Keratinocyte (primary cell): ENCODE measurements at regions not wholly inside any gene's neighbourhood (a gene's known extent, or its start where the extent isn't known, plus 50 kb on each side); places are given as distances from the start of the nearest gene placed in this dataset.

ENCODE experiments used
- DNase-seq: peaks from one replicate; pipeline ENCODE4 v3.0.0-alpha.2; 2011; ENCODE audit warnings: low read depth, missing footprints, low spot score
- FAIRE-seq: peaks from 2 replicates; lab custom pipeline; 2011; peaks lifted over from hg19 to GRCh38; lab: Jason Lieb, UNC
- H2AFZ ChIP-seq: 2 replicates; pipeline ENCODE4 v1.6.0; 2012; ENCODE audit warnings: low read length, control low read depth, inconsistent platforms; ENCODE audit not compliant: control insufficient read depth
- H3K27ac ChIP-seq: 2 replicates; pipeline ENCODE4 v1.5.1; 2011; ENCODE audit warnings: low read length; ENCODE audit not compliant: control insufficient read depth, insufficient read depth
- H3K27me3 ChIP-seq: 3 replicates; pipeline ENCODE4 v1.6.0; 2011; ENCODE audit warnings: low read length; ENCODE audit not compliant: control insufficient read depth, insufficient read depth; ENCODE audit errors: extremely low read depth
- H3K36me3 ChIP-seq, 2 experiments: 2 replicates in 1 of 2; 3 replicates in 1 of 2; pipeline ENCODE4 v1.5.1; 2011; ENCODE audit warnings: low read length in 2 of 2, mild to moderate bottlenecking in 1 of 2; ENCODE audit not compliant: control insufficient read depth in 2 of 2, insufficient read depth in 2 of 2; ENCODE audit errors: extremely low read depth in 1 of 2
- H3K4me1 ChIP-seq: 3 replicates; pipeline ENCODE4 v1.5.1; 2011; ENCODE audit warnings: low read length; ENCODE audit not compliant: control insufficient read depth, insufficient read depth; ENCODE audit errors: extremely low read depth
- H3K4me2 ChIP-seq: 3 replicates; pipeline ENCODE4 v1.6.0; 2011; ENCODE audit warnings: low read depth, low read length; ENCODE audit not compliant: control insufficient read depth, insufficient read depth; ENCODE audit errors: extremely low read depth
- H3K4me3 ChIP-seq, 3 experiments: fragments of 200-600 bp in 1 of 3; sonication (generic) in 1 of 3; 2 replicates in 2 of 3; 3 replicates in 1 of 3; pipeline ENCODE4 v1.5.1; 2011 to 2016; ENCODE audit warnings: low read length in 3 of 3, mild to moderate bottlenecking in 3 of 3, control low read depth in 2 of 3, inconsistent platforms in 1 of 3, low read depth in 1 of 3, mixed read lengths in 1 of 3, mixed run types in 1 of 3, moderate library complexity in 1 of 3; ENCODE audit not compliant: control insufficient read depth in 2 of 3, insufficient read depth in 2 of 3; ENCODE audit errors: extremely low read depth in 1 of 3
- H3K79me2 ChIP-seq: 2 replicates; pipeline ENCODE4 v1.6.0; 2012; ENCODE audit warnings: low read length; ENCODE audit not compliant: control insufficient read depth, insufficient read depth
- H3K9ac ChIP-seq: 3 replicates; pipeline ENCODE4 v1.6.0; 2011; ENCODE audit warnings: low read length; ENCODE audit not compliant: control insufficient read depth, insufficient read depth; ENCODE audit errors: extremely low read depth
- H3K9me1 ChIP-seq: 3 replicates; pipeline ENCODE4 v1.6.0; 2011; ENCODE audit warnings: low read length; ENCODE audit not compliant: control insufficient read depth, insufficient read depth; ENCODE audit errors: extremely low read depth
- H3K9me3 ChIP-seq: 2 replicates; pipeline ENCODE4 v1.5.1; 2012; ENCODE audit warnings: low read depth, low read length; ENCODE audit not compliant: control insufficient read depth
- H4K20me1 ChIP-seq: 3 replicates; pipeline ENCODE4 v1.6.0; 2011; ENCODE audit warnings: low read length; ENCODE audit not compliant: control insufficient read depth, insufficient read depth; ENCODE audit errors: extremely low read depth
- CTCF ChIP-seq, 3 experiments: IDR thresholded peaks in 1 of 3; conservative IDR thresholded peaks in 1 of 3; optimal IDR thresholded peaks in 1 of 3; 2 replicates in 2 of 3; 3 replicates in 1 of 3; pipeline versions ENCODE3 to v1.5.1; 2011; ENCODE audit warnings: low read length in 3 of 3, mild to moderate bottlenecking in 3 of 3, moderate library complexity in 2 of 3, control low read depth in 1 of 3, inconsistent platforms in 1 of 3; ENCODE audit not compliant: insufficient read depth in 2 of 3; ENCODE audit errors: extremely low read depth in 1 of 3
- EZH2 ChIP-seq: IDR thresholded peaks from one replicate; pipeline ENCODE4 v1.6.1; 2012; ENCODE audit warnings: inconsistent platforms, mild to moderate bottlenecking, low read length, moderate library complexity
- dilution Hi-C: fragments of 300-500 bp; cut with MboI; formaldehyde crosslinking; loops from one replicate; pipeline ENCODE4 v1.7.0; 2020; ENCODE audit warnings: low sequenced_read_pairs; ENCODE audit not compliant: extremely low pct_ligation_motif_present

DNA sequence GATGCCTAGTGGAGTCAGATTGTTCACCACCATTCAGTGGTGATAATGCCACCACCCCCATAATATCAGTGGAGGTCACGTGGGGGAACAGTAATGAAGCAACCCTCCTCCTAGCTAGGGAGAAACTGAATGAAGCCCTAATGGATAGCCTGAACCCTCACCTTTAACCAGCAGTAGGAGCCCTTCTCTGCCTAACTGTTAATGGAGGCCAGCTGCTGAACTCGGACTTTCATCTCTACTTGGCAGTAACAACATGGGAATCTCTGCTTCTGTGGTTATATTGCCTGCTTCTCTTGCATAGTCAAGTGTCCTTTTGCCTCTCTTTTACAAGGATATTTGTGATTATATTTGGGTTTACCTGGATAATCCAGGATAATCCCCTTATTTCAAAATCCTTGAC is 1097.9 kb downstream of the REEP3 start:
- no peak overlapping the region for H2AFZ ChIP-seq
- no peaks in the 10 kb centered on the region for H3K9me1 ChIP-seq
- dilution Hi-C loops = no loop called here
- no peaks in the 10 kb centered on the region for H3K79me2 ChIP-seq
- no peaks in the 10 kb centered on the region for H3K27me3 ChIP-seq
- FAIRE-seq (no peak), DNase-seq (no peak)
- H3K27ac ChIP-seq = no peak overlapping the region
- H3K9me3 ChIP-seq = no peaks in the 10 kb centered on the region
- no peak overlapping the region for H3K4me3 ChIP-seq
- H3K9ac ChIP-seq = no peak overlapping the region
- H3K36me3 ChIP-seq = no peaks in the 10 kb centered on the region
- no peaks in the 10 kb centered on the region for H4K20me1 ChIP-seq
- no peaks in the 10 kb centered on the region for H3K4me1 ChIP-seq
- H3K4me2 ChIP-seq = no peak overlapping the region
- TF ChIP-seq EZH2 (no peak), CTCF (optimal IDR thresholded peaks at IDR 0.05 in 1 of 3, IDR thresholded peaks at IDR 0.05 in 1 of 3, conservative IDR thresholded peaks at IDR 0.05 in 1 of 3; ENCODE audit: extremely low read depth in 1 of 3, insufficient read depth in 2 of 3, low read length in 3 of 3) (no peak)

- H3K9ac ChIP-seq = no peak overlapping the region
- H3K4me3 ChIP-seq = no peak overlapping the region
- FAIRE-seq (no peak), DNase-seq (no peak)
- H3K4me2 ChIP-seq = no peak overlapping the region
- H3K9me3 ChIP-seq = no peaks in the 10 kb centered on the region
- dilution Hi-C loops = no loop called here
- no peaks in the 10 kb centered on the region for H3K79me2 ChIP-seq
- H2AFZ ChIP-seq = no peak overlapping the region
- H3K27me3 ChIP-seq = no peaks in the 10 kb centered on the region
- no peak overlapping the region for H3K27ac ChIP-seq
- H3K9me1 ChIP-seq = no peaks in the 10 kb centered on the region
- H3K4me1 ChIP-seq = no peaks in the 10 kb centered on the region
- no peaks in the 10 kb centered on the region for H4K20me1 ChIP-seq
- TF ChIP-seq EZH2 (no peak), CTCF (optimal IDR thresholded peaks at IDR 0.05 in 1 of 3, IDR thresholded peaks at IDR 0.05 in 1 of 3, conservative IDR thresholded peaks at IDR 0.05 in 1 of 3; ENCODE audit: extremely low read depth in 1 of 3, insufficient read depth in 2 of 3, low read length in 3 of 3) (no peak)
- no peaks in the 10 kb centered on the region for H3K36me3 ChIP-seq
Observed at GRCh38 chr10:64626924-64627323, 1105.7 kb downstream of the REEP3 start.
